ENCODE measurements at regions not wholly inside any gene's neighbourhood (a gene's known extent, or its start where the extent isn't known, plus 50 kb on each side); places are given as distances from the start of the nearest gene placed in this dataset.
"Not testable (repeated sequence)": the region's sequence is repeated elsewhere in the genome, so short reads cannot be mapped to it uniquely, and the experiment has no call there.

GRCh38 chr22:47327241-47327640 lies 564.8 kb downstream of the TBC1D22A start:
- DNase-seq (ENCODE audit: low spot score): no peak

DNA sequence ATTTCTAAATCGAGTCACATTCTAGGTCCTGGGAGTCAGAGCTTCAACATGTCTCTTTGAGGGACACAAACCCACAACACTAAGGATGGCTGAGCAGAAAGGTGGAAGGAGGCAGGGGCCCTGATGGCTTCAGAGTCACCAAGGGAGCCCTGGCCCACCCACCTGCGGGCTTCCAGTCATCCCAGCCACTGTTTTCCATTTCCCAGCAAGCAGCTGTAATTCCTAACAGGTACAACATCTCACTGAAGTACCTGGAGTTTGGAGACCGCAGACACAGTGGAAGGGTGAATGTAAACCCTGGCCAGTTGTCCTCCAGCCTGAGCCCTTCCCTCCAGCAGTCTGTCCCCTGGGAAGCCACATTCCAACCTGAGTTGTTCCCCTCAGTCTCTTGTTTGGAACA lies 562.8 kb downstream of the TBC1D22A start:
- DNase-seq (ENCODE audit: low spot score): no peak

- DNase-seq (ENCODE audit: low spot score): no peak
Observed at GRCh38 chr22:47324435-47324990, 562.1 kb downstream of the TBC1D22A start.

DNA sequence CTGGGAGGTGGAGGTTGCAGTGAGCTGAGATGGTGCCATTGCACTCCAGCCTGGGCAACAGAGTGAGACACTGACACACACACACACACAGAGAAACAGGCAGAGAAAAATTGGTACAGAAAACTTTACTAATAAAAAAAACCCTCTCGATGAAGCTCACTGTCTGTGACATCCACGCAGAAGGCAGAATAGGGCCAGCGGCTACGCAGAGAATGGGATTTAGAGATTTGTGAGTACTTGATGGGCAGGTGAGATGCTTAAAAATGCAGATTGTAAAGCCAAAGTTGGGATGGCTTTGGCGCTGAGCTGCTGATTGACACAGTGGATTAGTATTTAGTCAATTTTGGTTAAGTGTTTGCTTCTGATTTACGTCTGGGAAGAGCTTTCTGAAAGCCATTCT lies 561.1 kb downstream of the TBC1D22A start:
- DNase-seq (ENCODE audit: low spot score): no peak

DNA sequence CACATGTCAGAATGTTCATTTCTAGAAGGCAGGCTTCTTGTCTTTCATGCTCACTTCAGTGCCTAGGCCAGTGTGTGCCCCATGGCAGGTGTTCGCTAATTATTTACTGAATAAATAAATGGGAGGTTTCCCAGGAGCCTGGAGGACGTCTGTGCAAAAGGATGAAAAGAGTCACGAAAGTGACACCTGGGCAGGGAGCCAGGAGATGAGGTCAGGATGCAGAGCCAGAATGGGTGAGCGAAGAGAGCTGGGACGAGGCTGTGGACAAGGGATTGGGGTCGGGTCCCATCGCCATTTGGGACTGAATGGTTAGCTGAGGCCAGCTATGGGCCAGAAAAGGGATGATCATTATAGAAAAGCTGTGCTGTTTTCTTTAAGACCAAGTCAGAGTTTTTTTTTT lies 560.4 kb downstream of the TBC1D22A start:
- no peak for DNase-seq (ENCODE audit: low spot score)

DNA sequence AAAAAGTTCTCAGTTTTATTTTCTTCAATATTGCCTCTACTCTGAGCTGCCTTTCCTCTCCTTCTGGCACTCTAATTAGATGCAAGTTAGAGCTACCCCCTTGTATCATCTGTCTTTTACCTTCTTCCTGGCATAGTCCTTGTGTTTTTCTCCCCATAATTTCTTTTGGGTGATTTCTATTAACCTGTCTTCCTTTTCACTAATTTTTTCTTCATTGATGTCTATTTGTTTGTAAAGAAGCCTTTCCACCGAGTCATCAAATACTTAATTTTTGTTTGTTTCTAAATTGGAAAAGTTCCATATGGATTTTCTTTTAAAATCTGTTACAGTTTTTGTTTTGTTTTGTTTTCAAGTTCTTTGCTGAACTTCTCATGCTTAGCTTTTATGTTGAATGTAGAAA lies 558.1 kb downstream of the TBC1D22A start:
- DNase-seq (ENCODE audit: low spot score): no peak

GRCh38 chr22:47318041-47318737 lies 555.7 kb downstream of the TBC1D22A start:
- no peak for DNase-seq (ENCODE audit: low spot score)

DNA sequence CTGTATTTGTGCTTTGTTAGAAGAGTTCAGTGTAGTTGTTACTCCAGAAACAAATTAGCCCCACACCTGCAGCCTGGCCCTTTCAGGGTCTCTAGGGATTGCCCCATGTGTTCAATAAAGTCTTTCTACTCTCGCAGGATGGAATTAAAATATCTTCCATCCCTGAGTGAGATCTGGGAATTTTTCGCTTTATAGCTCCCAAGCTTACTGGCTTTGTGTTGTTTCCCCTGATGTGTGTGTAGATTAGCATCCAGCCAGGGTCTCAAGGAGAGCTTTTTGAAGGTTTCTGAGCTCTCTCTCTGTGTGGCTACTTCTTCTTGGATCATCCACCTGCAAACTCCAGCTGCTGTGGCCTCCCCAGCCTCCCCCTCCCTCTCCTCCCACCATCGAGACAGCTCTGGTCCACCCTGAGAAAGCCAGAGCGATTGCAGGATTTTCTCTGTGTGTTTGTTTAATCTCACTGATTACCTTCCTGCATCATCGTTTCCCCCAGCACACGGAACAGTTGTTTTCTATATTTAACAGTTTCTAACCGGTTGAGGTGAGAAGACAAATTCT lies 553.5 kb downstream of the TBC1D22A start:
- no peak for DNase-seq (ENCODE audit: low spot score)

- DNase-seq (ENCODE audit: low spot score): no peak
Observed at GRCh38 chr22:47310601-47311000, 548.2 kb downstream of the TBC1D22A start.

- DNase-seq (ENCODE audit: low spot score): no peak
Observed at GRCh38 chr22:47309946-47310345, 547.5 kb downstream of the TBC1D22A start.

- DNase-seq (ENCODE audit: low spot score): no peak
Observed at GRCh38 chr22:47309476-47309875, 547.0 kb downstream of the TBC1D22A start.

DNA sequence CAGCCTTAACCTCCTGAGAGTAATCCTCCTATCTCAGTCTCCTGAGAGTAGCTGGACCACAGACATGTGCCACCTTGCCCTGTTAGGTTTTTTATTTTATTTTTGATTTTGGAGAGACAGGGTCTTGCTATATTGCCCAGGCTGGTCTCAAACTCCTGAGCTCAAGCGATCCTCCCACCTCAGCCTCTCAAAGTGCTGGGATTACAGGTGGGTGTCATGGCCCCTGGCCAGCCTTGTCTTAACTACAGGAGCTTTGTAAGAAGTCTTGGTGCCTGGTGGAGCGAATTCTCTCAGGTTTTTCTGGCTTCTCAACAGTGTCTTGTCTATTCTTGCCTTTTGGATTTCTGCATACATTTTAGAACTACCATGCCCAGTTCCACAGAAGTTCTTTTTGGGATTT lies 546.4 kb downstream of the TBC1D22A start:
- no peak for DNase-seq (ENCODE audit: low spot score)

DNA sequence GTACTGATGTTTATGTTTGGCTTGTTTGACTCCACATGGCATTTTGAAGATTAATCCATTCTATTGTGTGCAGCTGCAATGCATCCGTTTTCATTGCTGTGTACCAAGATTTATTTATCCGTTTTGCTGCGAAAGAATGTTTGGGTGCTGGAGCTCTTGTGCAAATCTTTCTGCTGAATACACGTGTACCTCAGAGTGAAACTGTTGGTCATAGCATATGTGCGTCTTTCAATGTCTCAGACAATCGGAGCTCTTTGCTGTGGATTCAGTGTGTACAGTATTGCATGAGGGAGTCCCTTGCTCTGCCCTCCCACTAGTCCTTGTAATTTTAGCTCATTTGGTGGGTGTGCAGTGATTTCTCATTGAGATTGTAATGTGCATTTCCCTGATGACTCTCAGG lies 545.4 kb downstream of the TBC1D22A start:
- no peak for DNase-seq (ENCODE audit: low spot score)

DNA sequence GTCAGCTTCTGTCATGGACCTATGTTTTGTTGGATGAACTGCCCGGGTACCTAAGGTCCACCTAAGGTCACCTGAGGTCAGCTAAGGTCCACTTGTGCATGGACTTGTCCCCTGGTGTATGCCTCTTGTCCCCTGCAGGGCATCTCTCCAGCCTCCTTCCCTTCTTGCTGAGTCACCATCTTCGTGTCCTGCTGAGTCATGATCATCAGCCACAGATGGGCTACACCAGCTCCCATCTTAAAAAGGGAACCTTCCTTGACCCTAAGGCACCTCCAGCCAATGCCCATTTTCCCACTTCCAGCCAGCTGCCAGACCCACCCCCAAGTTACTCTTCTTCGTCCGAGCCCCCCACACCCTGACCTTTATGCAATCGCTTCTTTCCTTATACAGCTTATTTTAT lies 544.9 kb downstream of the TBC1D22A start:
- no peak for DNase-seq (ENCODE audit: low spot score)

GRCh38 chr22:47304854-47305253 lies 542.4 kb downstream of the TBC1D22A start:
- DNase-seq (ENCODE audit: low spot score): no peak

DNA sequence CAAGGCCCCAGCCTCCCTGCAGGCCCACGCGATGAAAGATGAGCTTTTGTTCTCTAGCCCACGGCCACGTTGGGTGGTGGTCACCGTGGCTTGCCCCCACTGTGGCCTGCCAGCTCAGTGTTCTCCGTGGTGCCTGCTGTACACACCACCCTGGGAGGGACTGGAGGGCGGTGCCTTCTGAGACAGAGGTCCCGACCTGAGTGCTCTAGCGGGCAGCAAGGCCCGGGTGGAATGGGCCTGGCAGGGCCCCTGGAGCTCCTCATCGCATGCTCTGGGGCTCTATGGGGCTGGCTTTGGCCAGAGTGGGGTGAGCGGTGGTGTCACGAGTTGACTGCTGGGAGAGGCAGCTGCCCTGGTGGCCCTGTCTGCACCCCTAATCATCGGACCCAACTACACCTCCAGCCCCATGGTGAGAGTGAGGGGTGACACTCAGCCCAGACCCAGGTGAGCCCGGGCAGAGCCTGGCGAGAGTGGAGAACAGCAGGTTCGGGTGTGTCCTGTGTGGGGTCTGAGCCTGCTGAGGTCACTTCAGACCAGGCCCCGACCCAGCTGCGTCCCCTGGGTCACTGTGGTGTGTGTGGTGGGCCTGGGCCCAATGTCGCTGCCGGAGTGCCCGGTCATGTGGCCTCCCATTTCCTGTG lies 541.9 kb downstream of the TBC1D22A start:
- no peak for DNase-seq (ENCODE audit: low spot score)

- no peak for DNase-seq (ENCODE audit: low spot score)
Observed at GRCh38 chr22:47303161-47303890, 540.9 kb downstream of the TBC1D22A start.

DNA sequence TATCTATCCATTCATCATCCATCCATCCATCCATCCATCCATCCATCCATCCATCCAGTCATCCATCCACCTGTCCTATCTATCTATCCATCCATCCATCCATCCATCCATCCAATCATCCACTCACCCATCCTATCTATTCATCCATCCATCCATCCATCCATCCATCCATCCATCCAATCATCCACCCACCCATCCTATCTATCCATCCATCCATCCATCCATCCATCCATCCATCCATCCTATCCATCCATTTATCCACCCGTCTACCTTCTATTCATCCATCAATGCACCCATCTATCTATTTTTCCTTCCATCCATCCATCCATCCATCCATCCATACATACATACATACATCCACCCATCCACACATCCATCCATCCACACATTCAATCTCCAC lies 540.1 kb downstream of the TBC1D22A start:
- not testable (repeated sequence) for DNase-seq (ENCODE audit: low spot score)

DNA sequence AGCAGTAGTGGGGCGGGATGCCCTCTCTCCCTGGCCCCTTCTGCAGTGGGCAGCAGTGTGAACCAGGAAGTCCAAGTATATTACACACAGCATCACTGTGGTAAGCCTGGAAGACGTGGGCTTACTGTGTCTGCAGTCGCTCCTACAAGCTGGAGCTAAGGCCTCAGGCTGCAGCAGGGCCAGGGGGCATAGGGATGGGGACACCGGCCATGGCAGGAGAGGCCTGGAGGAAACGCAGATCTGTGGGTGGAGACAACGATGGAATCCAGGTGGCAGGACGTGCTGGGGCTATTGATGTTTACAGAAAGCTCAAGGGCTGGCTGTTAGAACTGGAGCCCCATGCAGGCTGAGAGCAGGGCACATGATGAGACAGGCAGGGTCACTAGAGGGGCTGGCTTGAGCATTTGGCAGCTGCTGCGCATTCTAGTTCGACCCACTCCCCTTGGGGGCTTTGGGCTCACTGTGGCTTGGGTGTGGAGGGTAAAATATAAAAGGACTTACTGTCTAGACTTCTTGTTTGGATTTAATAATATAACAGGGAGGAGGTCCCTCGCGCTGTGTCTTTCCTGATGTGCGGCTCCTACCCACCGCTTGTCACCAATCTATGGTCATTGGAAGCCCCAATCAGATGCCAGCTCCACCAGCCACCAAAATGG lies 539.5 kb downstream of the TBC1D22A start:
- DNase-seq (ENCODE audit: low spot score): no peak

DNA sequence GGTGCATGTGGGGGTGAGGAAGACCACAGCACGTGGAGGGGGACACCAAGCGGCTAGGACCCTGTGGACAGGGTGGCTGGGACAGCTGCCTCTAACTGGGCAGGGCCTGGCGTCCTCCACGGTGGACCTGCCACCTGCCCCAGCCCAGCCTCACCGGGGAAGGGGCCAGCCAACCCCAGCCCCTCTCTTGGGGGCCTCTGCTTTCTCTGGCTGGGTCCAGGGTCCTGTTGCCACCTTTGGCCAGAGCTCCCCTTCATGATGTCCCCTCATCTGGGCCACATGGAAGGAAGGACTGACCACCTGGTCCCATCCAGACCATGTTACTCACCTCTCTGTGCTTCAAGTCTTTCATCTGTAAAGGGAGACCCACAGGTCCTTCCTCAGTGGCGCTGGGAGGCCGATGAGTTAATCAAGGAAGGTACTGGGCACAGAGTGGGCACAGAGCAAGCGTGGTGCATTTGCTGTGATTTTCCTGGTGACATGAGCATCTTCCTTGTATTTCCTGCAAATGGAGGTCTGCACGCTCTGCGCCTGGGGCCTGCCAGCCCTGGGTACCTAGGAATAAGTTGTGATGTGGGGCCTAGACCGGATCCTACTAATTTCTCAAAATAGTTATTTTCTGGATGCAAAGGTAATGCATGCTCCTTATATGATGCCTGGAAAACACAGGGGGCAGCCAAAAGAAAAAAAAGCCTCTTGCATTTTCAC lies 538.4 kb downstream of the TBC1D22A start:
- DNase-seq (ENCODE audit: low spot score): no peak

All from putamen (tissue), 1 donor.